ENCODE measurements at regions not wholly inside any gene's neighbourhood (a gene's known extent, or its start where the extent isn't known, plus 50 kb on each side); places are given as distances from the start of the nearest gene placed in this dataset.
A peak's percentile ranks its signal among the peaks of the same experiment; 100 is the strongest.

DNA sequence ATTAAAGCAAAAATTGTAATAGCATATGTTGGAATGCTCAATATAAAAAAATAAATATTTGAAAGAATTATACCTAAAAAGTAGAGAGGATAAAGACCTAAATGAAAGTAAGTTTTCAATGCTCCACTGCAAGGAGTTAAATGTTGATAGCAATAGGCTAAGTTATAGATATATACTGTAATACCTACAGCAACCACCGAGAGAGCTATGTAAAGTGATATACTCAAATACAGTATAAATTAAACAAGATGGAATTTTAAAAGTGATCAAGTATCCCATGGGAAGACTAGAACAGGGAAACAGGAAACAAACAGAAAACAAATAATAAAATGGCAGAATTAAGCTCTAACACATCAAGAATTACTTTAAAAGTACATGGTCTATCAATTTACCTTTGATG is 73.9 kb downstream of the CASP3 start:
- H3K36me3 ChIP-seq = no peaks in the 10 kb centered on the region
- H3K4me1 ChIP-seq = no peaks in the 10 kb centered on the region
- DNase-seq = no peak
- H3K4me3 ChIP-seq = no peak overlapping the region
- peaks cover 13% of the 10 kb centered on the region for H3K9me3 ChIP-seq (replicated peaks)
- TF ChIP-seq, protein P1, sequence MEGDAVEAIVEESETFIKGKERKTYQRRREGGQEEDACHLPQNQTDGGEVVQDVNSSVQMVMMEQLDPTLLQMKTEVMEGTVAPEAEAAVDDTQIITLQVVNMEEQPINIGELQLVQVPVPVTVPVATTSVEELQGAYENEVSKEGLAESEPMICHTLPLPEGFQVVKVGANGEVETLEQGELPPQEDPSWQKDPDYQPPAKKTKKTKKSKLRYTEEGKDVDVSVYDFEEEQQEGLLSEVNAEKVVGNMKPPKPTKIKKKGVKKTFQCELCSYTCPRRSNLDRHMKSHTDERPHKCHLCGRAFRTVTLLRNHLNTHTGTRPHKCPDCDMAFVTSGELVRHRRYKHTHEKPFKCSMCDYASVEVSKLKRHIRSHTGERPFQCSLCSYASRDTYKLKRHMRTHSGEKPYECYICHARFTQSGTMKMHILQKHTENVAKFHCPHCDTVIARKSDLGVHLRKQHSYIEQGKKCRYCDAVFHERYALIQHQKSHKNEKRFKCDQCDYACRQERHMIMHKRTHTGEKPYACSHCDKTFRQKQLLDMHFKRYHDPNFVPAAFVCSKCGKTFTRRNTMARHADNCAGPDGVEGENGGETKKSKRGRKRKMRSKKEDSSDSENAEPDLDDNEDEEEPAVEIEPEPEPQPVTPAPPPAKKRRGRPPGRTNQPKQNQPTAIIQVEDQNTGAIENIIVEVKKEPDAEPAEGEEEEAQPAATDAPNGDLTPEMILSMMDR (IDR thresholded peaks at IDR 0.05; ENCODE audit: borderline replicate concordance) = no peak
- no peaks in the 10 kb centered on the region for H3K27me3 ChIP-seq (ENCODE audit: low read depth)
- intact Hi-C loops (cut with micrococcal nuclease) = no loop called here
- peak overlapping the region; percentile 53 for H3K27ac ChIP-seq (replicated peaks)

DNA sequence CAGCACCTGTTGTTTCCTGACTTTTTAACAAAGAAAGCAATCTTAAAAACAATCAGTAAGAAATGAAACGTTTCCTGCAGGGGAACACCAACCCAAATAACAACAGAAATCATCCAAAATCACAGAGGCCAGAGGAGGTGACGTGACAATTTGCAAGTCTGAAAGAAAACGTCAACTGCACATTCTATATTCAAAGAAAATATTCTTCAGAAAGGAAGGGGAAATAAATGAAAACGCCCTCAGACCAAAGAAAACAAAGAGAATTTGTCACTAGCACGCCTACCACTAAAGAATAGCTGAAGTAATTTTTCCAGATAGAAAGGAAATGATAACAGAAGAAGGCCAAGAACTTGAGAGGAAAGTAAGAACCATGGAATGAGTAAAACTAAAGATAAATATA is 74.4 kb downstream of the CASP3 start:
- TF ChIP-seq, protein P1 (IDR thresholded peaks at IDR 0.05; ENCODE audit: borderline replicate concordance) = no peak
- Histone ChIP-seq H3K4me3 (no peak overlapping the region), H3K27ac (replicated peaks) (peak overlapping the region; percentile 53), H3K9me3 (replicated peaks) (peaks cover 9% of the 10 kb centered on the region), H3K36me3 (no peaks in the 10 kb centered on the region), H3K4me1 (no peaks in the 10 kb centered on the region), H3K27me3 (ENCODE audit: low read depth) (no peaks in the 10 kb centered on the region)
- no peak for DNase-seq
- intact Hi-C loops (cut with micrococcal nuclease) = no loop called here

DNA sequence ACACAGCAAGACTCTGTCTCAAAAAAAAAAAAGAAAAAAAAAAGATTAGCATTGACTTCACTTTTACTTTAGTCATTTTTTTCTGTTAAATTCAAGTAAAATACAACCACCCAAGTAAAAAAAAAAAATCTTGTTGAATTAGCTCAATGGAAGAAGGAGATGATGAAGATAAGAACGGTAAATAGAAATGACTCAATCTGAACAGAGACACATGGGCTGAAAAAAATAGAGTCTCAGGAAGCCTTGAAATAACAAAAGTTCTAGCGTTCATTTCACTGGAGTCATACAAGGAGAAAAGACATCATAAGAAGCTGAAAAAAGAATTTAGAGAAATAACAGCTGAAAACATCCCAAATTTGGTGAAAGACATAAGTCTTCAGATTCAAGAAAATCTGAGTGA is 75.5 kb downstream of the CASP3 start:
- Histone ChIP-seq H3K27me3 (ENCODE audit: low read depth) (no peaks in the 10 kb centered on the region), H3K4me3 (no peak overlapping the region), H3K4me1 (peaks cover 5% of the 10 kb centered on the region), H3K36me3 (no peaks in the 10 kb centered on the region), H3K27ac (replicated peaks) (no peak overlapping the region), H3K9me3 (replicated peaks) (peaks cover 4% of the 10 kb centered on the region)
- TF ChIP-seq, protein P1 (IDR thresholded peaks at IDR 0.05; ENCODE audit: borderline replicate concordance) = no peak
- intact Hi-C loops (cut with micrococcal nuclease) = no loop called here
- DNase-seq = no peak

DNA sequence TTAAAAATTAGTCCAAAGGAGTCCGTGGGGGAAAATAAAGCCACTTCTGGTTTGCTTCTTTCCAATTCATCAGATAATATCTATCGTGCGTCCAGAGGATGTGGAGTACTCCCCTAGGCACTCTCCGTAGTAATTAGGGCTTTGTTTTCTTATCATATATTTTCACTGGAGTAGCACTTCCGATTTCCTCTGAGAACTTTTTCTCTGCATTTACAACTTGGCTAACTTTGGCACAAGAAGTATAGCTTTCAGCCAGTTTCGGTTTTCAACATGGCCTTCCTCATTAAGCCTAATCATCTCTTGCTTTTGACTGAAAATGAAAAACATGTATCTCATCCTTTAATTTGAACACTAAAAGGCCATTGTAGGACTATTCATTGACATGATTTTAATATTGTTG is 80.5 kb downstream of the CASP3 start:
- TF ChIP-seq, protein P1 (IDR thresholded peaks at IDR 0.05; ENCODE audit: borderline replicate concordance) = no peak
- Histone ChIP-seq H3K4me3 (peak overlapping the region; percentile 6), H3K27me3 (ENCODE audit: low read depth) (no peaks in the 10 kb centered on the region), H3K27ac (replicated peaks) (peak overlapping the region; percentile 25), H3K36me3 (no peaks in the 10 kb centered on the region), H3K4me1 (peaks cover 5% of the 10 kb centered on the region), H3K9me3 (replicated peaks) (peaks cover 4% of the 10 kb centered on the region)
- DNase-seq = no peak
- intact Hi-C loops (cut with micrococcal nuclease) = no loop called here

DNA sequence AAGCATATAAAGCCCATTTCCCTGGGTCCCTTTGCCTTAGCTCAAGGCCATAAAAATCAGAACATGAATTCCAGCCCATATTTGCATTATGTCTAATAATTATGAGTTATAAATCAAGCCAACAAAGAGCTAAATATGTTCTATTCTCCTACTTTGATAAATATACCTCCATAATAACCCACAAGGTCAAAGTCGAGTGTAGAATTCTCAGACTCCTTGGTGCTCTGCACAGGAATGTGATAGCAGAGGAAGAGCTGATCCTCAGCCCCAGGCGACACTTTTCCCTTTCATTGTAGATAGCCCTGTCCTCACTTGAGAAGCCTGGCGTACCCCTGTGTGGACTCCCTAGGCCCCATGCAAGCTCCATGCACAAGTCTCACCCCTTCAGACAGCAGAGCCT is 85.6 kb downstream of the CASP3 start:
- DNase-seq = no peak
- TF ChIP-seq, protein P1 (IDR thresholded peaks at IDR 0.05; ENCODE audit: borderline replicate concordance) = no peak

DNA sequence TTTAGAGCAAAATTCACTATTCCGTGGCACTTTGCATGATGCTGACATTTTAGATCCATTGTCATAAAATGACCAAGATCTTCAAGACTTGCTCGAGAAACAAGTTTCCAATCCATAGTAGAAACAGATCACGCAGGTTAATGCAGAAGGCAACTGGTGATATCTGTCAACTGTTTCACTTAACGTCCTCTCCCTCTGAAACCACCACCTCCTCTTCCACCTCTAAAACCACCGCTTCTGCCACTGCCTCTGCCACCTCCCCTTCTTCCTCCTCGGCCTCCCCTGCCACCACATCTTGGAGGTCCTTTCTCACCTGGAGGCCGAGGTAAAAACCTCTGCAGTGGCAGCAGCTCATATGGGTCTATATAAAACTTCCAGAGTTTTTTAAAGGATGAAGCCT is 84.6 kb upstream of the IRF2 start:
- H3K9me3 ChIP-seq (replicated peaks) = no peaks in the 10 kb centered on the region
- no peaks in the 10 kb centered on the region for H3K27me3 ChIP-seq (ENCODE audit: low read depth)
- intact Hi-C loops (cut with micrococcal nuclease) = no loop called here
- TF ChIP-seq, protein P1 (IDR thresholded peaks at IDR 0.05; ENCODE audit: borderline replicate concordance) = no peak
- no peak for DNase-seq
- no peak overlapping the region for H3K4me3 ChIP-seq
- no peak overlapping the region for H3K27ac ChIP-seq (replicated peaks)
- H3K36me3 ChIP-seq = no peaks in the 10 kb centered on the region
- no peaks in the 10 kb centered on the region for H3K4me1 ChIP-seq

More for the DNA sequence above, 85.6 kb downstream of the CASP3 start:
- no peaks in the 10 kb centered on the region for H3K27me3 ChIP-seq (ENCODE audit: low read depth)
- H3K27ac ChIP-seq (replicated peaks) = no peak overlapping the region
- intact Hi-C loops (cut with micrococcal nuclease) = no loop called here
- no peaks in the 10 kb centered on the region for H3K36me3 ChIP-seq
- no peaks in the 10 kb centered on the region for H3K9me3 ChIP-seq (replicated peaks)
- H3K4me1 ChIP-seq = no peaks in the 10 kb centered on the region
- no peak overlapping the region for H3K4me3 ChIP-seq

Data from left ventricle myocardium inferior (tissue), 1 donor.